Medulla oblongata (tissue), 1 donor: ENCODE measurements at regions not wholly inside any gene's neighbourhood (a gene's known extent, or its start where the extent isn't known, plus 50 kb on each side); places are given as distances from the start of the nearest gene placed in this dataset.

Experiments used
- DNase-seq: peaks from one replicate; pipeline ENCODE4 v3.0.0-alpha.2; 2015; ENCODE audit errors: extremely low spot score

DNA sequence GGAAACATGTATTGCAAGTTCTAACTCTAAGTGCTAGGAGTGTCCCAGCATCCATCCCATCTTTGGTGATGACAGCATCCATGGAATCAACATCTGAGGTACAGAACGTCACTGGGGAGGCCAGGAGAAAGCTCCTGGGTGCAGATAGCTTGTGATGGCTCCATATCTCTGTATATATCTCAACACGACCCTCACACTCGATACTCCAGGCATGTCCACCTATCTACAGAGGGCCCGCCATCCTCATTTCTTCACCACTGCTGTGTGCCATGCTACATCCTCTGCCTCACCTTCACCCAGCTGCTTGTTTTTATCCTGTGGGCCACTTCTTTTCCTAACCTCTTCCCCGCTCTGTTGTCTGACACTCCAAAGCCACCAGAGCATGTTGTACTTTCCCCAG, 100.4 kb upstream of the SERP2 start:
- DNase-seq, result no peak

DNA sequence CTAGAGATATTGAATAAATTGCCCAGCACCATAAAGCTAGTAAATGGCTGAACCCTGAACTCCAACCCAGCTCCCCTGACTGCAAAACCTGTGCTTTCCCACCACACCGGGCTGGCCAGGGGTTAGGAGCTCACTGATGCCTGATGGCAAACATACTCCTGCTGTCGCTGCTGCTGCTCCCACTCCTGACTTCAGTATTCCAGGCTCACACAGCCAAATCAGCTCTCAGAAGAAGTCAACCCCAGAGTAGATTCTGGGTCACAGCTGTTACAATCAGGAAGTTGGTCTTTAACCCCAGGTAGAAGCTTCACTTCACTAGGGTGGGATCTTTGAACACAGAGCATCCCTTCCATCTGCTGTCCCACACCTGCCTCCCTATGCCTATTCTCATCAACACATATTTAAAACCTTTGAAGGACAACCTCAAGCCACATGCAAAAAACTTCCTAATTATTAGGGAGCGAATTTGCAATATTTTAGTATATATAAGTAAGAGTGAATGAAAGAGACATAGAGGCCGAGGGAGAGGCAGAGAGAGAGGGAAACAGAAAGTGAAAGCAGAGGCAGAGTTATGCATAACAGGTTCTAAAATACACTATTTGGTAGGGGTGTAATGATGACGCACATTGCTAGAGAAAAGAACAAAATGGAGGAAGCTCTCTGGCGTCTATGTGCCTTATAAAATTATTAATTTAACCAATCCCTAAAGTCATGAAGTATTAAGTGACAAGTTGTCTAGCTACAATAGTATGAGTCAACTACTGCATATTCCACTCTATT, 99.4 kb upstream of the SERP2 start:
- DNase-seq, result peak; percentile 45

- DNase-seq, result no peak
Measured at GRCh38 chr13:44274771-44275205, 98.8 kb upstream of the SERP2 start.

DNA sequence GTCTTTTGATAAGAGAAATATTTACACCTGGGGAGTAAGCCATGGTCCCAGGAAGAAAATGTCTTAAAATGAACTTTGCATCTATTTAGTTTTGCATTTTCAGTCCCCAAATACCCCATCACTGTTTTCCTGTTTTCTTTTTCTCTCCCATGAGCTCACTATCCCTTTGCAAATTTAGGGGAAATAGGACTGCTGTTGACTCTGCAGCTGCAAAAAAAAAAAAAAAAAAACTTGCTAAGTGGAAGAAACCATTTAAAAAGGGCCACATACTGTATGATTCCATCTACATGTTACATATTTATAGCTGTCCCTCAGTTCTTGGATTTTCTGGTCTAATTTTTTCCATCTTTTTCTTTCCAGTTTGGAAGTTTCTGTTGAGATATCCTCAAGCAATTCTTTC, 98.2 kb upstream of the SERP2 start:
- no peak for DNase-seq

GRCh38 chr13:44276061-44276460, 97.6 kb upstream of the SERP2 start:
- DNase-seq, result no peak

DNA sequence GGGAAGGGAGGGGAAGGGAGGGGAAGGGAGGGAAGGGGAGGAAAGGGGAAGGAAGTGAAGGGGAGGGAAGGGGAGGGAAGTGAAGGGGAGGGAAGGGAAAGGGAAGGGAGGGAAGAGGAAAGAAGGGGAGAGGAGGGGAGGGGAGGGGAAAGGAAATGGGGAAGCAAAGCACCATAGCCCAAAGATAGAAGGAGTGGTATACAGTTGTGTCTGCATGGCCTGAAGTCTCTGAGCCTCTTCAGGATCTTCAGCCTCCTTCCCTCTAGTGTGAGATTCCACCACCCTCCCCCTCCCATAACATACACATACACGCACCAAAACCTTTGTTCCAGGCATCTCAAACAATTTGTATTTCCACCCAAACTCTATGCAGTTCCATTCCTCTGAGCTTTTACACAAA, 96.2 kb upstream of the SERP2 start:
- DNase-seq, result no peak

DNA sequence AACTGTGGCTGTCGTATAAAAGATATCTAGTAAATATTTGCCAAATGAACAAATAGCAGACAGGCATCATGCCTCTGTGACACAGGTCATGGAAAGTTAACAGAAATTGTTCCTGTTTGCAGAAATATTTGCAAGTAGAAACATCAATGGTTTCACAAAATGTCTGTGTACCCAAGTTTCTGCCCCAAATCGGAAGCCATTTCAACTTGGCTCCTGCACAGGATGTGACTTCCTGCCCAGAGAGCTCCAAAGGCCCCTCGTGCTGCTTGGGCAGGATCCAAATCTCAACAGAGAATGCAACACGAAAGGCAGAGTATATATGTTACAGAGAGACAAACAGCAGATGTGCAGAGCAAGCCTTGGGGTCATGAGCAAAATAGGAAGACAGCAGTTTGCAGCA, 95.5 kb upstream of the SERP2 start:
- no peak for DNase-seq

GRCh38 chr13:44280456-44280855, 93.2 kb upstream of the SERP2 start:
- no peak for DNase-seq

DNA sequence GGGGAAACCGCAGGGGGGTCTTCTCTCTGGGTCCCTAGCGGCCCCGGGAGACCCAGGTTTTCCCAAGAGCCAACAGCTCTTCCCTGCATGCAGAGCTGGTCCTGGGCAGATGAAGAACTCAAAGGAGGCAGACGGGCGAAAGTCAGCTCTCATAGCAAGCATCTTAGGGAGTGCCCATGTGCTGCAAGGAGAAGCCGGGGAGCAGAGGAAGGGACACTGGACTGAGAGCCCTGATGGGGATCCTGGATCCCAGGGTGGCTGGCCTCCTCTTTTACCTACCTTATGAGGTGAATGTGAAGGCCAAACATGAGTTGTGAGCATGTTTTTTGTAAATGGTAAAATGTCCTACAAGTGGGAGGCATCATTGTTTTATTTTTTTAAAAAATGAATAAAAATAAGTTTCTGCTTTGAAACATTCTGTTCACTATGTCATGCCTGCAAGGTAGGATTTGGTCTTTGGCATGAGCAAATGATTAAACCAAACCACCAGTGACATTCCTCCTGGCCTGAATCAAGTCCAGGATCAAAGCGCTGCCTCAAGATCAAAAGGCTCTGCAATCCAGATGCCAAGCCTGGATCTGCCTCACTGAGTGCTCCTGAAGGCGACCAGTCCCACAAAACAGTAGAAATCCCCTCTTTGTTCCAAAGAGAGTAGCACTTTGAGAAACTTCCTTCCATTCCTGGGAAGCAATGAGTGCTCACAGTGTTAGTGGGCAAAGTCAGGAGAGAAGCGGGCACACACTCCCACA, 92.2 kb upstream of the SERP2 start:
- no peak for DNase-seq

- DNase-seq, result no peak
Measured at GRCh38 chr13:44283600-44283999, 90.0 kb upstream of the SERP2 start.

DNA sequence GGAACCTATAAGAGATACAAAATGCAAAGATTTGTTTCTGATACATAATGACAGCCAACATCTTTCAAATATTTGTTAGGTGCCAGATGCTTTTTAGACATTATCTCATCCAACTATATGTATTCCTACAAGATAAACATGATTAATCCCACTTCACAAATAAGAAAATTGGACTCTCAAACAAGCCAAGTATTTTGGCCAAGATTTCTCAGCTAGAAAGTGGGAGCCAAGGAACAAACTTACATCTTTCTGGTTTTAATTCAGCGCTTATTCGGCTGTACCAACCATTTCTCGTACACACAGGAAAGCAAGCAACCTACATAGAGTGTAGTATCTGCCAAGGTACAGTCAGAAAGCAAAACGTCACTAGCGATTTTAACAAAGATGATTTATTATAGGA, 85.7 kb upstream of the SERP2 start:
- DNase-seq, result no peak

GRCh38 chr13:44292545-44292944, 81.1 kb upstream of the SERP2 start:
- peak; percentile 54 for DNase-seq

DNA sequence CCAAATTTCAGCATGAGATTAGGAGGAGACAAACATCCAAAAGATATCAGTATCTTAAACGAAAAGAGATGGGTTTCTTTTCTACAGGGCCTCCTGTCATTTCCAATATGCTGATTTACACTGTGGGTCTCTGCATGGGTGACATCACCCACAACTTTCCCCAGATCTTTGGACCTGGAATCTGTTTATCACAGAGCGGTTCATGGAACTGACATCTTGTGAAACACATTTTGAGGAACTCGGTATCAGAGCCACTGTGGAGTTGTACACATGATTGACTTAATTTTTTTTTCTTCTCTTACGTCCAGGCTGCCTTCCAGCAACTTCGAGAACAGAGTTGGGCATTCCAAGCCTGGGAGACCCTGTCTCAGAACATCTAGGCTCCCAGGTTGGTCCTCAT, 80.2 kb upstream of the SERP2 start:
- DNase-seq, result no peak

DNA sequence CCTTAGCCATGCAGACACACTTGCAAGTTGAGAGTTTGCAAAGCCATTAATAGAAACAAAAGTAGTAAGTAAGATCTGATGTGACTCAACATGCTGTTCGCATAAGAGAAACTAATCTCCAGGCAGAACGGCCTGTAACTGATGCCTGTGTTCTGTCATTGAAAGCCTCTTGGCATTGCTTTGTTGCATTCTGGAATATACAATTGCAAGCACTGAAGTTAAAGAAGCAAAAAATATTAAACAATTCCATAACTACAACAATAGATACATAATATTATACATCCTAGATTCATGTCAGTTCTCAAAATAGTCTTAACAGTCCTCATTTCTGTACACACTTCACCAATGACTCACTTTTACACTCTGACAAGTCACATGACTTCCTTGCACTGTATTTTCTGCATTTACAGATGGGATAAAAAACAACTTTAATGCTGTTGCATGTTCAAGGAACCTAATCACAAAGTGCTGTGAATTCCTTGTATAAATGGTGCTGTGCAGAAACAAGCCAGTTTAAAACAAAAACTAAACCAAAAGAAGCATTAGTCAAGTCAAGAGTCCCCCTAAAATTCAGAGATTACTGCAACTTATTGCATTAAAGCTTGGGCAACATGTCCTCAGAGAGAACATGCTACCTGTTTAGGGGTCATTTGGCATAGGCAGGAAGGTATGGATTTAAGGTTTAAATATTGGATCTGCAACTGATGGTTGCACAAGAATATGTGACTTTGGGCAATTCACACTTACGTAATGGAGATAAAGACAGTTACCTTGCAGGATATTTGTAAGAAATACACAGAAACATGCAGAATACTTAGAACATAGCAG, 79.5 kb upstream of the SERP2 start:
- no peak for DNase-seq

- no peak for DNase-seq
Measured at GRCh38 chr13:44294876-44295275, 78.7 kb upstream of the SERP2 start.

- DNase-seq, result peak; percentile 47
Measured at GRCh38 chr13:44296856-44297255, 76.8 kb upstream of the SERP2 start.

- DNase-seq, result no peak
Measured at GRCh38 chr13:44298314-44298713, 75.3 kb upstream of the SERP2 start.

- no peak for DNase-seq
Measured at GRCh38 chr13:44299152-44299943, 74.3 kb upstream of the SERP2 start.

DNA sequence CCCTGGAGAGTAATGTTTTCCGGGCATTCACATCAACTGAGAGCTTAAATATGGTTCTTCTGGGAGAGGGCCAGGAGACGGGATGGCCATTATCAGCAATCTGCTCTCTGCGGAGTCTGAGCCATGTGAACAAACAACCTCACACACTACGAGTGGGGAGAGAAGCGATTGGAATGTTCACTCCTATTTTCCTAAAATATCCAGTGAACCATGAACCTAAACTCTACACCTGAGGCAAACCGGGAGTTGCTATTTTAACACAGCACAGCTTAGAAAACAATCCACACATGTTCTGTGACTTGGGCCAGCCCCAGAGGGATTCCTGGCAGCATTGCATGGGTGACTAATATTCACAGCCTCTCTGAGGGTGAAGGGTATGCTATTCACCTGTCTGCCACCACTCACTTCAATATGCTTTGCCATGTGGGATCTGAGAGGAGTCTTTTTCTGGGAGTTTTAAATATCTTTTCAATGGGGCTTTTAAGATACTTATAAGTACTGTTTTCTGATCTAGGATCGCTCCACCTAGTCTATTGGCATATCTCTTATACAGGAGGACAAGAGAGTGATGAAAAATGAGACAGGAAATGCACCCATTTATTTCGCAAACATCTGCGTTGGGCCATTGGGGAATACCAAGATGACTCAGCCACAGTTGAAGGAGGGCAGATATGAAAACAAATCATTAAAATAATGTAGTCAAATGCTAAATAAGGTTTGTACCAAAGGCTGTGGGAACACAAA, 72.6 kb upstream of the SERP2 start:
- DNase-seq, result no peak

DNA sequence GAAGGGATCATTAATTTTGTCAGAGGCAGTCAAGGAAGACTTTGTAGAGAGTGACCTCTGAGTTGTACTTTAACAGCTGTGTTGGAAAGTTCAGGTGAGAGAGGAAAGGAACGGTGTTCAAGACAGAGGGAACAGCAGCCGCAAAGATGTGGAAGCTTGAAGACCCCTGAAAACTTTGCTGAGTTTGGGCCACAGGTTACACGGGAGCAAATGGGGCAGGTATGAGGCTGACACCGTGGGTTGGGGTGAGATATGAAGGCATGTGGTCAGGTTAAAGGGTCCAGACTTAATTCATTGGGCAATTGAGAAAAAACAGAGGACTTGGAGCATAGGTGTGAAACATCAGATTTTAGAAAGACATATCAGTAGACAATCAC, 72.0 kb upstream of the SERP2 start:
- no peak for DNase-seq

DNA sequence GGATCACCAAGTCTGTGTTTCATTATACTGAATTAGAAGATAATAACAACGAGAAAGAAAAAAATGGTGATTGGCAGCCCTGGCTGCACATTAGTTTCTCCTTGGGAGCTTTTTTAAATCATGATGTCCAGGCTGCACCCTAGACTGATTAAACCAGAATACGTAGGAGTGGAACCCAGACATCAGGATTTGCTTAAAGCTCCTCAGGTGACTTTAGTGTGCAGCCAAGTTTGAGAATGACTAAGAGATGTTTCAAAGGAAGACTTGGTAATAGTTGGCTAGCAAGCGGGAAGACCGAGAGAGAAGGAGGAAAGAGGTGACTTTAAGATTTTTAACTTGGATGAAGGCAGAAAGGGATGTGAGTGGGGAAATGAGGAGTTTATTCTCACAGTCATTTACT, 71.4 kb upstream of the SERP2 start:
- no peak for DNase-seq
